ENCODE measurements at regions not wholly inside any gene's neighbourhood (a gene's known extent, or its start where the extent isn't known, plus 50 kb on each side); places are given as distances from the start of the nearest gene placed in this dataset.
"Not testable (repeated sequence)": the region's sequence is repeated elsewhere in the genome, so short reads cannot be mapped to it uniquely, and the experiment has no call there.

- no peak for DNase-seq
Measured at GRCh38 chr4:120636120-120636630, 286.4 kb downstream of the PRDM5 start.

- no peak for DNase-seq
Measured at GRCh38 chr4:120633810-120634209, 288.7 kb downstream of the PRDM5 start.

- DNase-seq = no peak
Measured at GRCh38 chr4:120630427-120630826, 292.1 kb downstream of the PRDM5 start.

- DNase-seq = no peak
Measured at GRCh38 chr4:120629546-120630108, 292.9 kb downstream of the PRDM5 start.

GRCh38 chr4:120622601-120623000, 299.9 kb downstream of the PRDM5 start:
- no peak for DNase-seq

- DNase-seq = no peak
Measured at GRCh38 chr4:120617171-120617570, 305.4 kb downstream of the PRDM5 start.

- DNase-seq = no peak
Measured at GRCh38 chr4:120616041-120616440, 306.5 kb downstream of the PRDM5 start.

GRCh38 chr4:120613778-120614177, 308.7 kb downstream of the PRDM5 start:
- no peak for DNase-seq

GRCh38 chr4:120611092-120611491, 311.4 kb downstream of the PRDM5 start:
- no peak for DNase-seq

GRCh38 chr4:120591038-120591437, 331.5 kb downstream of the PRDM5 start:
- DNase-seq = no peak

GRCh38 chr4:120589787-120590186, 332.7 kb downstream of the PRDM5 start:
- DNase-seq = no peak

- DNase-seq = no peak
Measured at GRCh38 chr4:120568731-120569130, 353.8 kb downstream of the PRDM5 start.

- no peak for DNase-seq
Measured at GRCh38 chr4:120561648-120562047, 360.9 kb downstream of the PRDM5 start.

- DNase-seq = no peak
Measured at GRCh38 chr4:120557372-120557771, 365.2 kb downstream of the PRDM5 start.

- DNase-seq = no peak
Measured at GRCh38 chr4:120555058-120555457, 367.5 kb downstream of the PRDM5 start.

- no peak for DNase-seq
Measured at GRCh38 chr4:120554086-120554485, 368.4 kb downstream of the PRDM5 start.

GRCh38 chr4:120550624-120551220, 371.8 kb downstream of the PRDM5 start:
- not testable (repeated sequence) for DNase-seq

- DNase-seq = no peak
Measured at GRCh38 chr4:120549011-120549570, 373.4 kb downstream of the PRDM5 start.

GRCh38 chr4:120545391-120545790, 377.1 kb downstream of the PRDM5 start:
- DNase-seq = no peak

- DNase-seq = no peak
Measured at GRCh38 chr4:120544838-120545237, 377.7 kb downstream of the PRDM5 start.

GRCh38 chr4:120540625-120541024, 381.9 kb downstream of the PRDM5 start:
- no peak for DNase-seq

- no peak for DNase-seq
Measured at GRCh38 chr4:120536884-120537283, 385.6 kb downstream of the PRDM5 start.

GRCh38 chr4:120528428-120528827, 394.1 kb downstream of the PRDM5 start:
- DNase-seq = no peak

GRCh38 chr4:120526033-120526432, 396.5 kb downstream of the PRDM5 start:
- DNase-seq = no peak

Measured in T-helper 1 cell (primary cell).